VCaP (cell line): ENCODE measurements at regions not wholly inside any gene's neighbourhood (a gene's known extent, or its start where the extent isn't known, plus 50 kb on each side); places are given as distances from the start of the nearest gene placed in this dataset.
A peak's percentile ranks its signal among the peaks of the same experiment; 100 is the strongest.

Experiments used
- H3K27ac ChIP-seq: fragments of 450-650 bp; 2 replicates; pipeline ENCODE4 v1.5.1; 2017
- TF ChIP-seq, protein P1 (sequence below): fragments of 450-650 bp; conservative IDR thresholded peaks from 2 replicates; pipeline ENCODE4 v1.5.1; 2017; ENCODE audit warnings: mild to moderate bottlenecking, moderate library complexity

DNA sequence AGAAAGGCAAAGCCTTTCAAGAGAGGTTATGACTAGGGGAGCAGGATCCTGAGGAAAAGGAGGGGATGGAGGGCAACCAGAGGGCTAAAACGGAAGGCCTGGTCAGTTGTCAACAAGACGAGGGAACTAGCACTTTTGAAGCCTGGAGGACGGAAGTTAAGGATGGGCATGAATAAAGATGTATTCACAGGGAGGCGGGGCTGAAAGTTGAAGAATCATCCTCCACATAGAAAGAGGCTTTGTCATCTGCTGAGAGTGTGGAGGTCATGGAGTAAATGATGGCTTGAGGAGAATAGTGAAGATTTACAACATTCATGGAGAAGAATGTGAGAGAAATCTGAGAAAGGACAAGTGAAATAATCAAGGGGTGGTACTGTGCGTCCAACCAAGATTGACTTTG, 137.5 kb downstream of the MAGEB17 start:
- TF ChIP-seq, protein P1, sequence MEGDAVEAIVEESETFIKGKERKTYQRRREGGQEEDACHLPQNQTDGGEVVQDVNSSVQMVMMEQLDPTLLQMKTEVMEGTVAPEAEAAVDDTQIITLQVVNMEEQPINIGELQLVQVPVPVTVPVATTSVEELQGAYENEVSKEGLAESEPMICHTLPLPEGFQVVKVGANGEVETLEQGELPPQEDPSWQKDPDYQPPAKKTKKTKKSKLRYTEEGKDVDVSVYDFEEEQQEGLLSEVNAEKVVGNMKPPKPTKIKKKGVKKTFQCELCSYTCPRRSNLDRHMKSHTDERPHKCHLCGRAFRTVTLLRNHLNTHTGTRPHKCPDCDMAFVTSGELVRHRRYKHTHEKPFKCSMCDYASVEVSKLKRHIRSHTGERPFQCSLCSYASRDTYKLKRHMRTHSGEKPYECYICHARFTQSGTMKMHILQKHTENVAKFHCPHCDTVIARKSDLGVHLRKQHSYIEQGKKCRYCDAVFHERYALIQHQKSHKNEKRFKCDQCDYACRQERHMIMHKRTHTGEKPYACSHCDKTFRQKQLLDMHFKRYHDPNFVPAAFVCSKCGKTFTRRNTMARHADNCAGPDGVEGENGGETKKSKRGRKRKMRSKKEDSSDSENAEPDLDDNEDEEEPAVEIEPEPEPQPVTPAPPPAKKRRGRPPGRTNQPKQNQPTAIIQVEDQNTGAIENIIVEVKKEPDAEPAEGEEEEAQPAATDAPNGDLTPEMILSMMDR, result no peak

DNA sequence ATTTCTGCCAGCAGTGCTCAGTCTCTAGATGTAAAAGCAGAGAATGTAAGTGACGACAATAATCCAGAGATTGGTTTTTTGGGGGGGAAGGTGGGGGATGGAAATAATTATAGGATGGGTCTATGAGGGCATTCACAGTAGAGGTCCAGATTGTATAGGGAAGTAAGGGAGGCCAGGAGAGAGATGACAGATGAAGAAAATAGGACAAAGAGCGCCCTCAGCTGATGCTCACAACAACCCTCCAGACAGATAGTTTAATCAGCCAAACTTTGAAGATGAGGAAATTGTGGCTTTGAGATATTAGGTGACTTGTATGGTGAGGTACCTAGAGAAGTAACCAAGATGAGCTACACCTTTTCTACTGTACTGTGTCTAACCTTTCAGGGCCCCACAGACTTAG, 137.9 kb downstream of the MAGEB17 start:
- H3K27ac ChIP-seq, result no peak overlapping the region
- TF ChIP-seq, protein P1, result no peak

More for the DNA sequence above, 137.5 kb downstream of the MAGEB17 start:
- no peak overlapping the region for H3K27ac ChIP-seq

DNA sequence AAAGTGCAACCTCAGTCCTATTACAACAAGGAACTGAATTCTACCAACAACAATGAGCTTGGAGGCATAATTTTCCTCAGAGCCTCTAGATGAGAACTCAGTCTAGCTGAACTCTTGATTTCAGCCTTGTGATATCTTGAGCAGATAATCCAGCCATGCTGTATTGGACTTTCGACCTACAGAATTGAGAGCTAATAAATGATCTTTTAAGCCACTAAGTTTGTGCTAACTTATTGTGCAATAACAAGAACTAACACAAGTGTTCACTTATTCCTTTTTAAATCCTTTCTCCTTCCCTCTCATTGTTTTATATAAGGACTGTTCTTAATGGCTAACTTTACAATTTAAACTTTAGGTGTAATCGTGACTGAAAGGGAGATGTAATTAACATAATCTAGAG, 140.7 kb downstream of the MAGEB17 start:
- TF ChIP-seq, protein P1, result no peak

DNA sequence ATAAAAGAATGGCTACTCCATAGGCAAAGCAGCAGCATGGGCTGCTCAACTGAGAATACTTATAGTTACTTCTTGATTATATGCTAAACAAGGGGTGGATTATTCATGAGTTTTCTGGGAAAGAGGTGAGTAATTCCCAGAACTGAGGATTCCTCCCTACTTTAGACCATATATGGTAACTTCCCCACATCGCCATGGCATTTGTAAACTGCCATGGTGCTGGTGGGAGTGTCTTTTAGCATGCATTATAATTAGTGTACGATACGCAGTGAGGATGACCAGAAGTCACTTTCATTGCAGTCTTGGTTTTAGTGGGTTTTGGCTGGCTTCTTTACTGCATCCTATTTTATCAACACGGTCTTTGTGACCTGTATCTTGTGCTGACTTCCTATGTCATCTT, 141.5 kb downstream of the MAGEB17 start:
- H3K27ac ChIP-seq, result no peak overlapping the region
- TF ChIP-seq, protein P1, result no peak

More for the DNA sequence above, 140.7 kb downstream of the MAGEB17 start:
- H3K27ac ChIP-seq, result no peak overlapping the region

DNA sequence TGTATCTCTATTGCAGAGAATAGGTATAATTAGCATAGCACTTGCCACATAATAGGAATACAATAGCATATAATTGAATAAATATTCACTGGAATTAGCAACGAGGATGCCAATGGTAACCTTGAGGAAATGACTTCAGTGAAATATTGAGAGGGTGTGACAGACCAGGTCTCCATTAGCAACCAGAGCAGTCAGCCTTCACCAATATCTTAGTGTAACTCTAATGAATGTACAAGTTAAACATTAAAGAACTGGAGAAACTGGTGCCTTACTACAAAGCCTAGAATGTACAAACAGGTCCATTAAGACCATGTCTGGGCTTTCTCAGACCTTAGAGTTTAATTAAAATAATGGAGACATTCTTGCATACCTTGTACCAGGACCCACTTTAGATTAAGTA, 143.0 kb downstream of the MAGEB17 start:
- TF ChIP-seq, protein P1, result no peak
- H3K27ac ChIP-seq, result peak overlapping the region; percentile 27; the same call in 1 of the 2 replicates

DNA sequence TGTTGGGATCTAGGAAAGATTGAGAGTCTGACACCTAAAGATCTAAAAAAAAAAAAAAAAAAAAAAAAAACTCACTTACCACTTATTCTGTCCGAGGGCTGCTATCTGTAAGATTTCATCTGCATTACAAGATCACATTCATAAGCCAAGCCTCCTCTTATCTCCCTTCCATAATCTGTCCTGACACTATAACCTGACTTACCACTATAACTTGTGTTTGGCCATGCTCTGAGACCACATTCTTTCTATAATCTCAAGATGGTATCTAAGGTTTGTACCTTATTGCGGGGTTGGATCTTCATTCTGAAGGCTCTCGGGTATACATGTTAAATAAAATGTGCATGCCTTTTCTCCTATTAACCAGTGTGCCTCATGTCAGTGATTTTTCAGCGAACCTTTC, 144.4 kb downstream of the MAGEB17 start:
- TF ChIP-seq, protein P1, result no peak
- no peak overlapping the region; the same call in 1 of the 2 replicates for H3K27ac ChIP-seq

DNA sequence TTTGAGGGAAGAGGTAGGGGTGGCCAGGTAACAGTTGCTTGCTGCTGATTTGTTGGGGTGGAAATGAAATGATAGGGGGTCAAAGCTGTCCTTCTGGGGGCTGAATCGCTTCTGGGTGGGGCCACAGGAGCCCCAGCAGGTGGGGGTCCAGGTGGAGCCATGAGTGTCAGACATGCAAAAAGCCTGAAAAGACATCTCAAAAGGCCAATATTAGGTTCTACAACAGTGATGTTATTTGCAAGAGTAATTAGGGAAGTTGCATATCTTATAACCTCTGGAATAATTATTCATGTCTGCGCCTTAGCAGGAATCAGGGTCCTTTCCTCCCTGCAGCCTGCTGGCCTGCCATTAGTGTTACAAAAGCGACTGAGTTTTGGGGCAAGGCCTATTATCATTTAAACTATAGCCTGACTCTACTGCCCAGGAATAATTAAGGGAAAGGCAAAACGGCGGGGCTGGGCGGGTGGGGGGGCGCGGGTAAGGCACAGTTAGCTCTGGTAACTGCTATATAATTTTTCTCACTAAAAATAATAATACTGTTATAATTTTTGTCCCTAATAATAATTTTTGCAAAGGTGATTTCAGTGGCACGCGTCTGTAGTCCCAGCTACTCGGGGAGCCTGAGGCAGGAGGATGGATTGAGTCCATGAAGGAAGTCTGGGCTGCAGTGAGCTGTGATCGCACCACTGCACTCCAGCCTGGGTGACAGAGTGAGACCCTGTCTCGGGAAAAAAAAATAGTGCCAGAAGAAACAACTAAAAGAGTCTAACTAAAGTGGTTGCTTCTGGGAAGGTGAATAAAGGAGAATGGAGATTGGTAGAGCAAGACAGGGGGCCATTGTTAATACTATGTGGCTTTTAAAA, 145.7 kb downstream of the MAGEB17 start:
- H3K27ac ChIP-seq, result no peak overlapping the region
- TF ChIP-seq, protein P1, result no peak
